ENCODE measurements at regions not wholly inside any gene's neighbourhood (a gene's known extent, or its start where the extent isn't known, plus 50 kb on each side); places are given as distances from the start of the nearest gene placed in this dataset.

- H3K4me3 ChIP-seq = no peak overlapping the region
- no peak overlapping the region for H3K27ac ChIP-seq
- no peaks in the 10 kb centered on the region for H3K36me3 ChIP-seq
- DNase-seq (ENCODE audit: low spot score) = no peak
- TF ChIP-seq CTCF (IDR thresholded peaks at IDR 0.05) = no peak
- TF ChIP-seq POLR2A (IDR thresholded peaks at IDR 0.05) = no peak
- TF ChIP-seq POLR2AphosphoS5 (IDR thresholded peaks at IDR 0.05) = no peak
- H3K9me3 ChIP-seq = no peaks in the 10 kb centered on the region
- intact Hi-C loops (cut with DNase I) = no loop called here
- no peaks in the 10 kb centered on the region for H3K4me1 ChIP-seq (replicated peaks)
- no peaks in the 10 kb centered on the region for H3K27me3 ChIP-seq (replicated peaks; ENCODE audit: insufficient read depth)
- 41% methylated on average over 2 of the region's 2 CpGs for WGBS
These were observed 92.8 kb upstream of the LINC01488 start for GRCh38 chr11:69388661-69389060.

- DNase-seq (ENCODE audit: low spot score) = no peak
- Histone ChIP-seq H3K27me3 (replicated peaks; ENCODE audit: insufficient read depth) (no peaks in the 10 kb centered on the region), H3K4me3 (no peak overlapping the region), H3K36me3 (no peaks in the 10 kb centered on the region), H3K27ac (no peak overlapping the region), H3K4me1 (replicated peaks) (no peaks in the 10 kb centered on the region), H3K9me3 (no peaks in the 10 kb centered on the region)
- 72% methylated on average over 8 of the region's 8 CpGs for WGBS
- TF ChIP-seq POLR2A (IDR thresholded peaks at IDR 0.05) = no peak
- TF ChIP-seq CTCF (IDR thresholded peaks at IDR 0.05) = no peak
- no peak for TF ChIP-seq POLR2AphosphoS5 (IDR thresholded peaks at IDR 0.05)
- intact Hi-C loops (cut with DNase I) = no loop called here
These were observed 90.9 kb upstream of the LINC01488 start for GRCh38 chr11:69390561-69390960.

GRCh38 chr11:69391192-69392103 lies 90.0 kb upstream of the LINC01488 start:
- H3K36me3 ChIP-seq = no peaks in the 10 kb centered on the region
- no peaks in the 10 kb centered on the region for H3K27me3 ChIP-seq (replicated peaks; ENCODE audit: insufficient read depth)
- H3K4me3 ChIP-seq = no peak overlapping the region
- no peak overlapping the region for H3K27ac ChIP-seq
- DNase-seq (ENCODE audit: low spot score) = no peak
- WGBS = 83% methylated on average over 34 of the region's 34 CpGs
- no peaks in the 10 kb centered on the region for H3K9me3 ChIP-seq
- no peak for TF ChIP-seq POLR2A (IDR thresholded peaks at IDR 0.05)
- TF ChIP-seq CTCF (IDR thresholded peaks at IDR 0.05) = no peak
- no peak for TF ChIP-seq POLR2AphosphoS5 (IDR thresholded peaks at IDR 0.05)
- intact Hi-C loops (cut with DNase I) = no loop called here
- H3K4me1 ChIP-seq (replicated peaks) = no peaks in the 10 kb centered on the region

- H3K4me3 ChIP-seq = no peak overlapping the region
- intact Hi-C loops (cut with DNase I) = no loop called here
- TF ChIP-seq POLR2AphosphoS5 (IDR thresholded peaks at IDR 0.05) = no peak
- TF ChIP-seq CTCF (IDR thresholded peaks at IDR 0.05) = no peak
- no peak for TF ChIP-seq POLR2A (IDR thresholded peaks at IDR 0.05)
- H3K9me3 ChIP-seq = no peaks in the 10 kb centered on the region
- no peaks in the 10 kb centered on the region for H3K4me1 ChIP-seq (replicated peaks)
- no peak for DNase-seq (ENCODE audit: low spot score)
- no peaks in the 10 kb centered on the region for H3K36me3 ChIP-seq
- no peaks in the 10 kb centered on the region for H3K27me3 ChIP-seq (replicated peaks; ENCODE audit: insufficient read depth)
- no peak overlapping the region for H3K27ac ChIP-seq
- WGBS = 82% methylated on average over 10 of the region's 10 CpGs
These were observed 89.3 kb upstream of the LINC01488 start for GRCh38 chr11:69392104-69392653.

All from prostate gland (tissue), 2 donors.